T-cell (primary cell): ENCODE measurements at regions not wholly inside any gene's neighbourhood (a gene's known extent, or its start where the extent isn't known, plus 50 kb on each side); places are given as distances from the start of the nearest gene placed in this dataset.
"Not testable (repeated sequence)": the region's sequence is repeated elsewhere in the genome, so short reads cannot be mapped to it uniquely, and the experiment has no call there.

ENCODE experiments used
- ATAC-seq, 4 experiments: fragments of 200-7000 bp in 3 of 4; fragments of 150-1000 bp in 1 of 4; cut with Tn5 transposase; replicated peaks in 1 of 4; 1 replicate in 3 of 4; 2 replicates in 1 of 4; pipeline ENCODE4 v1.10.0; 2021; ENCODE audit warnings: moderate library complexity in 3 of 4, mild to moderate bottlenecking in 2 of 4, moderate number of reproducible peaks in 1 of 4
- CTCF ChIA-PET, 2 donors: fragments of 300-600 bp; sonication (Branson Sonifier 250); formaldehyde crosslinking; loops; one replicate each; lab custom pipeline; 2022; ENCODE audit warnings: antibody characterized with exemption in 2 of 2; lab: Charles Lee
- POLR2A ChIA-PET, 2 donors: fragments of 300-600 bp; sonication (Branson Sonifier 250); formaldehyde crosslinking; loops; one replicate each; lab custom pipeline; 2022; ENCODE audit warnings: antibody characterized with exemption in 2 of 2; lab: Charles Lee
- DNase-seq, 35 experiments: peaks; one replicate each; pipeline versions ENCODE4 v3.0.0 to v3.0.0-alpha.2; 2013 to 2023
- H3K27ac ChIP-seq: one replicate; pipeline ENCODE4 v1.5.1; 2013; ENCODE audit warnings: low read length
- H3K27me3 ChIP-seq, 2 experiments: replicated peaks in 1 of 2; 1 replicate in 1 of 2; 2 replicates in 1 of 2; pipeline versions ENCODE4 v1.6.1 to v1.7.0; 2013; ENCODE audit warnings: low read length in 1 of 2, mixed read lengths in 1 of 2; ENCODE audit not compliant: control insufficient read depth in 2 of 2, insufficient read depth in 2 of 2; ENCODE audit errors: extremely low read depth in 1 of 2
- H3K36me3 ChIP-seq, 2 donors: 1 replicate in 1 of 2; 2 replicates in 1 of 2; pipeline versions ENCODE4 v1.6.1 to v1.7.0; 2013; ENCODE audit warnings: low read length in 1 of 2; ENCODE audit not compliant: control insufficient read depth in 2 of 2, insufficient read depth in 1 of 2; ENCODE audit errors: extremely low read depth in 1 of 2
- H3K4me1 ChIP-seq, 2 experiments: 1 replicate in 1 of 2; 2 replicates in 1 of 2; pipeline versions ENCODE4 v1.6.1 to v1.7.0; 2013; ENCODE audit warnings: low read length in 2 of 2, mixed read lengths in 1 of 2; ENCODE audit not compliant: insufficient read depth in 2 of 2, control insufficient read depth in 1 of 2; ENCODE audit errors: extremely low read depth in 1 of 2
- H3K4me3 ChIP-seq, 2 donors: 1 replicate in 1 of 2; 2 replicates in 1 of 2; pipeline versions ENCODE4 v1.5.1 to v1.7.0; 2013; ENCODE audit warnings: mild to moderate bottlenecking in 2 of 2, low read length in 1 of 2, moderate library complexity in 1 of 2; ENCODE audit not compliant: control insufficient read depth in 1 of 2; ENCODE audit errors: extremely low read depth in 1 of 2
- H3K9me3 ChIP-seq: 2 replicates; pipeline ENCODE4 v1.7.0; 2013
- H3K27ac Mint-ChIP-seq, 2 donors: one replicate each; pipeline ENCODE4 v1.8.0; 2020 to 2021; ENCODE audit warnings: mild to moderate bottlenecking in 2 of 2, mixed read lengths in 2 of 2
- H3K27me3 Mint-ChIP-seq, 2 donors: one replicate each; pipeline ENCODE4 v1.8.0; 2021 to 2022; ENCODE audit warnings: mixed read lengths in 2 of 2
- H3K36me3 Mint-ChIP-seq: one replicate; pipeline ENCODE4 v1.8.0; 2021; ENCODE audit warnings: mixed read lengths
- H3K4me1 Mint-ChIP-seq, 3 donors: one replicate each; pipeline ENCODE4 v1.8.0; 2020 to 2022; ENCODE audit warnings: mixed read lengths in 3 of 3, mild to moderate bottlenecking in 1 of 3
- H3K4me3 Mint-ChIP-seq, 3 donors: one replicate each; pipeline ENCODE4 v1.8.0; 2020 to 2022; ENCODE audit warnings: mild to moderate bottlenecking in 3 of 3, mixed read lengths in 3 of 3, moderate library complexity in 3 of 3
- H3K9me3 Mint-ChIP-seq, 3 donors: one replicate each; pipeline ENCODE4 v1.8.0; 2020 to 2022; ENCODE audit warnings: mixed read lengths in 3 of 3
- WGBS: methylation state at CpG from one replicate; pipeline ENCODE4 v1.1.5; 2013; ENCODE audit warnings: missing lambda C conversion rate; ENCODE audit not compliant: insufficient coverage; 5-methylcytosine and 5-hydroxymethylcytosine counted together

DNA sequence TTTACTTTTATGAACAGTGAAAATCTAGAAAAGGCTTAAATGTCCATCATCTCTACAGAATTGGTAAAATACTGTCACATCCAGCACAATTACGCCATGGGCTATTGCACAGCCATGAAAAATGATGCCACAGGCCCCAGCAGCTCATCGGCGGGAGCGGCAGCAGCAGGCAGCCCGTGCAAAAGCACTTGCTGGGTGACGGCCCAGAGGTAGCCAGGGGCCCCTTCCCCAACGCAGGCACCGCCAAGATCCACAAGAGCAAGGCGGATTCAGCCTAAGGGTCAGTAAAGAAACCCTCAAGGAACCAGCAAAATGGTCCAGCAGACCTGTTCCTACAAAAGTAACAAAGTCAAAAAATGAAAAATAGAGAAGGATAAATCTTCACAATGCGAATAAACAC, 272.7 kb downstream of the AGTPBP1 start:
- Histone ChIP-seq H3K4me1 (no peaks in the 10 kb centered on the region), H3K27ac (no peak overlapping the region), H3K9me3 (no peaks in the 10 kb centered on the region), H3K27me3 (peaks cover 0 to 7% of the 10 kb centered on the region in 2 experiments), H3K4me3 (no peak overlapping the region), H3K36me3 (no peaks in the 10 kb centered on the region)
- H3K4me1 Mint-ChIP-seq = no peaks in the 10 kb centered on the region
- no peak overlapping the region for H3K4me3 Mint-ChIP-seq
- ATAC-seq (no peak), DNase-seq (no peak)
- H3K36me3 Mint-ChIP-seq = no peaks in the 10 kb centered on the region
- WGBS = 95% methylated on average over 8 of the region's 10 CpGs
- POLR2A ChIA-PET = no interaction called here
- no peak overlapping the region for H3K27ac Mint-ChIP-seq
- CTCF ChIA-PET = no interaction called here
- peaks cover 0 to 3% of the 10 kb centered on the region in 2 donors for H3K27me3 Mint-ChIP-seq
- no peaks in the 10 kb centered on the region for H3K9me3 Mint-ChIP-seq

DNA sequence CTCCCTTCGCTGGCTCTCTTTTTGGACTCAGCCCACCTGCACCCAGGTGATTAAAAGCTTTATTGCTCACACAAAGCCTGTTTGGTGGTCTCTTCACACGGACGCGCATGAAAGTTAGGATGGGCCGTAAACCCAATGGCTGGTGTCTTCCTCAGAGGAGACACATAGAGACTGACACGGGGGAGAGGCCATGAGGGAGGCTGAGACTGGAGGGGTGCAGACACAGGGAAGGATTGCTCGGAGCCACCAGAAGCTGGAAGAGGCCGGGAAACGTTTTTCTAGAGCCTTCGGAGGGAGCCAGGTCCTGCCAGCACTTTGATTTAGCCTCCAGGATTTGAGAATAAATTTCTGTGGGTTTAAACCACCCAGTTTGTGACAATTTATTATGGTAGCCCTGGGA, 274.9 kb downstream of the AGTPBP1 start:
- Mint-ChIP-seq H3K36me3 (no peaks in the 10 kb centered on the region), H3K27ac (no peak overlapping the region), H3K4me1 (no peaks in the 10 kb centered on the region), H3K27me3 (peaks cover 0 to 3% of the 10 kb centered on the region in 2 donors), H3K9me3 (no peaks in the 10 kb centered on the region), H3K4me3 (no peak overlapping the region)
- Histone ChIP-seq H3K9me3 (no peaks in the 10 kb centered on the region), H3K36me3 (no peaks in the 10 kb centered on the region), H3K4me1 (no peaks in the 10 kb centered on the region), H3K27me3 (peaks cover 0 to 7% of the 10 kb centered on the region in 2 experiments), H3K27ac (no peak overlapping the region), H3K4me3 (no peak overlapping the region)
- POLR2A ChIA-PET = no interaction called here
- WGBS = 83% methylated on average over 7 of the region's 10 CpGs
- no peak for ATAC-seq
- no peak for DNase-seq
- CTCF ChIA-PET = no interaction called here

DNA sequence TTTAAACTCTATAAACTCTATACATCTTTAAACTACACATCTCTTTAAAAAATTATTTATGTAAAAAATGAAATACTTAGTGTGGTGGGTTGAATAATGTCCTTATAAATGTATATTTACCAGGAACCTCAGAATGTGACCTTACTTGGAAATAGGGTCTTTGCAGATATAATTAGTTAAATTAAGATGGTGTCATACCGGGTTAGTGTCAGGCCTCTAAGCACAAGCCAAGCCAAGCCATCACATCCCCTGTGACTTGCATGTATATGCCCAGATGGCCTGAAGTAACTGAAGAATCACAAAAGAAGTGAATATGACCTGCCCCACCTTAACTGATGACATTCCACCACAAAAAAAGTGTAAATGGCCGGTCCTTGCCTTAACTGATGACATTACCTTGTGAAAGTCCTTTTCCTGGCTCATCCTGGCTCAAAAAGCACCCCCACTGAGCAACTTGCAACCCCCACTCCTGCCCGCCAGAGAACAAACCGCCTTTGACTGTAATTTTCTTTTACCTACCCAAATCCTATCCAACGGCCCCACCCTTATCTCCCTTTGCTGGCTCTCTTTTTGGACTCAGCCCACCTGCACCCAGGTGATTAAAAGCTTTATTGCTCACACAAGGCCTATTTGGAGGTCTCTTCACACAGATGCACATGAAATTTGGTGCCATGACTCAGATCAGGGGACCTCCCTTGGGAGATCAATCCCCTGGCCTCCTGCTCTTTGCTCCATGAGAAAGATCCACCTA, 283.5 kb downstream of the AGTPBP1 start:
- CTCF ChIA-PET, H3K36me3 ChIP-seq, H3K4me1 Mint-ChIP-seq, DNase-seq, H3K27ac ChIP-seq, H3K27me3 Mint-ChIP-seq, H3K27me3 ChIP-seq, H3K9me3 ChIP-seq, H3K36me3 Mint-ChIP-seq, H3K9me3 Mint-ChIP-seq, ATAC-seq, POLR2A ChIA-PET, H3K4me1 ChIP-seq, H3K27ac Mint-ChIP-seq, H3K4me3 ChIP-seq, H3K4me3 Mint-ChIP-seq: not testable (repeated sequence)
- WGBS = 93% methylated on average over 2 of the region's 5 CpGs

DNA sequence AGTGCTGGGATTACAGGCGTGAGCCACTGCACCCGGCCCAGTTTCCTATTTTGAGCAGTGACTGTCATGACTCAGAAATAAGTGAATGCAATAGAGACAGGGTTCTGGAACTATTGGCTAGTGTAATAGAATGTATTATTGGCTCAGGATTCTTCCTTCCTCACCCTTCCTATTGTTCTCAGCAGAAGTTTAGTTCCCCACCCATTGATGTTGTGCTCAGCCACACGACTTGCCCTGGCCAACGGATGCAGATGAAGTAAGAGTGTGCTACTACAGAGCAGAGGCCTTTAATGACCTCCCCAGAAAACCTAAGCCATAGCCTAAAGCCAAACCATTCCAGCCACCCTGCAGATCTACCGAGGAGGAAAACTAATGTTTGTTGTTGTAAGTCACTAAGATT, 287.9 kb downstream of the AGTPBP1 start:
- ATAC-seq = no peak
- peaks cover 8 to 25% of the 10 kb centered on the region in 2 donors for H3K27me3 Mint-ChIP-seq
- H3K9me3 Mint-ChIP-seq = peaks cover 0 to 15% (median 0%) of the 10 kb centered on the region in 3 donors
- Histone ChIP-seq H3K36me3 (no peaks in the 10 kb centered on the region), H3K4me1 (no peaks in the 10 kb centered on the region), H3K27me3 (peaks cover 0 to 11% of the 10 kb centered on the region in 2 experiments), H3K9me3 (no peaks in the 10 kb centered on the region), H3K27ac (no peak overlapping the region), H3K4me3 (no peak overlapping the region)
- no peak for DNase-seq
- ChIA-PET POLR2A (no interaction called here), CTCF (no interaction called here)
- no peaks in the 10 kb centered on the region for H3K4me1 Mint-ChIP-seq
- H3K27ac Mint-ChIP-seq = no peak overlapping the region
- no CpG with 5 or more reads among the region's 5 CpGs for WGBS
- no peaks in the 10 kb centered on the region for H3K36me3 Mint-ChIP-seq
- H3K4me3 Mint-ChIP-seq = no peak overlapping the region

DNA sequence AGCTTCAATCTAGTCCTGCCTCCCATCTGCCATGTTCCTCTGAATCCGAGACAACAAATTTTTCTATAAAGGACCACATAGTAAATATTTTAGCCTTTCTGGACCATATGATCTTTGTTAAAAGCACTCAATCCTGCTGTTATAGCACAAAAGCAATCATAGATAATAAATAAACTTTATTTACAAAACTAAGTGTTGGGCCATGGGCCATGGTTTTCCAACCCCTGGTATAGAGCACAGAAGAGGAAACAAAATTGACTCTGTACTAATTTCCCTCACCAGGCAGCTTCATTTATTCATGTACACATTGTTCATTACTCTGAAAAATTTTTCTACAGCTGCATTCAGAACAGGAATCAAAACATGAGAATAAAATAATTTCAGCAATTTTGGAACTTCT, 288.9 kb downstream of the AGTPBP1 start:
- peaks cover 0 to 15% (median 0%) of the 10 kb centered on the region in 3 donors for H3K9me3 Mint-ChIP-seq
- Histone ChIP-seq H3K27me3 (peaks cover 0 to 11% of the 10 kb centered on the region in 2 experiments), H3K27ac (no peak overlapping the region), H3K4me1 (no peaks in the 10 kb centered on the region), H3K36me3 (no peaks in the 10 kb centered on the region), H3K9me3 (no peaks in the 10 kb centered on the region), H3K4me3 (no peak overlapping the region)
- no peak overlapping the region for H3K4me3 Mint-ChIP-seq
- no peak for ATAC-seq
- H3K4me1 Mint-ChIP-seq = no peaks in the 10 kb centered on the region
- no peak overlapping the region for H3K27ac Mint-ChIP-seq
- no peak for DNase-seq
- ChIA-PET CTCF (interaction anchor here in 1 of 2 donors (0.6 kb wide), 1 partner anchor 16 kb away, joined by 3 read pairs; no protein-coding TSS in a partner anchor), POLR2A (no interaction called here)
- H3K27me3 Mint-ChIP-seq = peaks cover 8 to 25% of the 10 kb centered on the region in 2 donors
- WGBS = no CpG with 5 or more reads among the region's 1 CpG
- H3K36me3 Mint-ChIP-seq = no peaks in the 10 kb centered on the region

DNA sequence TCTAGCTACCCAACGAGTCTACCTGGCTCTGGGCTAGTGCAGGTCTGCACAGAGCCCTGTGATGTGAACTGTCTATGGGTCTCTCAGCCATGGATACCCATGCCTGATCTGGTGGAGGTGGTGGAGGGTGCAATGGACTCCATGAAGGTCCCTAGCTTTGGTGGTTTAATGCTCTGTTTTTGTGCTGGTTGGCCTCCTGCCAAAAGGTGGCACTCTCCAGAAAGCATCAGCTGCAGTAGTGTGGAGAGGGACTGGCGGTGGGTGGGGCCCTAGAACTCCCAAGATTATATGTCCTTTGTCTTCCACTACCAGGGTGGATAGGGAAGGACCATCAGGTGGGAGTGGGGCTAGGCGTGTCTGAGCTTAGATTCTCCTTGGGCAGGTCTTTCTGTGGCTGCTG, 290.1 kb downstream of the AGTPBP1 start:
- WGBS = 61% methylated on average over 2 of the region's 3 CpGs
- no peak overlapping the region for H3K4me3 ChIP-seq
- no peaks in the 10 kb centered on the region for H3K4me1 ChIP-seq
- CTCF ChIA-PET = no interaction called here
- DNase-seq (no peak), ATAC-seq (no peak)
- no peak overlapping the region for H3K27ac Mint-ChIP-seq
- no peaks in the 10 kb centered on the region for H3K36me3 ChIP-seq
- H3K27me3 ChIP-seq = peaks cover 0 to 11% of the 10 kb centered on the region in 2 experiments
- no peaks in the 10 kb centered on the region for H3K9me3 ChIP-seq
- H3K9me3 Mint-ChIP-seq = peaks cover under 1 to 15% (median 8%) of the 10 kb centered on the region in 3 donors
- H3K27ac ChIP-seq = no peak overlapping the region
- H3K4me3 Mint-ChIP-seq = no peak overlapping the region
- H3K36me3 Mint-ChIP-seq = no peaks in the 10 kb centered on the region
- no peaks in the 10 kb centered on the region for H3K4me1 Mint-ChIP-seq
- peaks cover 8 to 25% of the 10 kb centered on the region in 2 donors for H3K27me3 Mint-ChIP-seq
- POLR2A ChIA-PET = no interaction called here
